HG02623 (cell line): ENCODE measurements at regions not wholly inside any gene's neighbourhood (a gene's known extent, or its start where the extent isn't known, plus 50 kb on each side); places are given as distances from the start of the nearest gene placed in this dataset.

Source experiments
- ATAC-seq: cut with Tn5 transposase; IDR thresholded peaks from one replicate; pipeline ENCODE4 v1.9.1; 2021; ENCODE audit warnings: moderate library complexity; ENCODE audit not compliant: unreplicated experiment

DNA sequence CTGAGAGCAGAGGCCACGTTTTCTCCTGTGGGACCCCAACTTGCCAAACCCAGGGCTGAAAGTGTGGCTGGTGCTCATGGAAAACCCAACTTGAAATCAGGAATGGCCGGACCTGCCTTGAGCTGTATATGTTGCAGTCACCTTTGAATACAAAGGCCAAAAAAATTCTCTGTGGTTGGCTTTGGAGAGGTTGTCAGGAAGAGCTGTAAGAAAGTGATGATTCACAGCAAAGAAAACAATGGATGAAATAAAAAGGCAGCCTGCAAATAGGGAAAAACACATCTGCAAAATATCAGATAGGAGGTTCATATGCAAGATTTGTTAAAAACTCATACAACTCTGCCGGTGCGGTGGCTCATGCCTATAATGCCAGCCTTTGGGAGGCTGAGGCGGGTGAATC lies 715.8 kb downstream of the UQCRFS1 start:
- no peak for ATAC-seq

- ATAC-seq, result no peak
Observed at GRCh38 chr19:28495046-28495445, 717.9 kb downstream of the UQCRFS1 start.

DNA sequence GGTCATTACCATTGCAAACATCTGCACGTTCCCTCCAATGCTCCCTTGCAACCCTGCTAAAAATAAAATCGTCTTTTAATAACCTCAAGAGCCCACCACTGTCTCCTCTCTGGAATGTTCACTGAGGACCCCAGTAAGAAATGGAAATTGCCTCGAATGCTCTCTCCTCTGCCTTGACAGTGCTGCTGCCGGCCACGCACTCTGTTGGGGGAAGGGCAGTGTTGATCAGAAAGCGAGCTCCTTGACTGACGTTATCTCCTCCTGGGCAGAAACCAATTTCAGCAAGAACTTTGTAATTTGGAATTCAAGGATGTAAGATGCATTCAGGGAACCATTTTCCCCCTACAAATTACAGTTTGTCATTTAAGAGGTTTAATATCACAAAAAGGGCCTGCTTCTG lies 718.5 kb downstream of the UQCRFS1 start:
- ATAC-seq, result no peak

DNA sequence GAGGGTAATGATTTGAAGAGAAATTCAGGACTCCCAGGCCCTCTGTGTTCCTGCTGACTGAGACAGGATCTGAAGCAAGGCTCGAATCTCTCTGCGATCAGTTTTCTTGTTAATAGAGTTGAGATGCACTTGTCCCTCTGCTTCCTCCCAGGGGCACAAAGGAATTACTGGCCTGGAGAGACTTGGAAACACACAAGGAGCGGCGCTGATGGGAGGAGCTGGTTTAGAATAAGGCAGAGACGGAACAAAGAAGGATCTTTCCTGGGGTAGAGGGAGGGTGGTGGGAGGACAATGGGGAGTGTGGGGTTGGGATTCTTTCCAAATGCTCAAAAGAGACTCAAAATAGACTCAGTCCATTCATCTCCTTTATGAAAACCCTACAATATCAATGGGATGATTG lies 719.1 kb downstream of the UQCRFS1 start:
- ATAC-seq, result no peak

- no peak for ATAC-seq
Observed at GRCh38 chr19:28492621-28493020, 720.3 kb downstream of the UQCRFS1 start.

- no peak for ATAC-seq
Observed at GRCh38 chr19:28492201-28492600, 720.8 kb downstream of the UQCRFS1 start.

- no peak for ATAC-seq
Observed at GRCh38 chr19:28489776-28490175, 723.2 kb downstream of the UQCRFS1 start.

GRCh38 chr19:28489126-28489660 lies 723.8 kb downstream of the UQCRFS1 start:
- no peak for ATAC-seq

- no peak for ATAC-seq
Observed at GRCh38 chr19:28487999-28488398, 725.0 kb downstream of the UQCRFS1 start.

DNA sequence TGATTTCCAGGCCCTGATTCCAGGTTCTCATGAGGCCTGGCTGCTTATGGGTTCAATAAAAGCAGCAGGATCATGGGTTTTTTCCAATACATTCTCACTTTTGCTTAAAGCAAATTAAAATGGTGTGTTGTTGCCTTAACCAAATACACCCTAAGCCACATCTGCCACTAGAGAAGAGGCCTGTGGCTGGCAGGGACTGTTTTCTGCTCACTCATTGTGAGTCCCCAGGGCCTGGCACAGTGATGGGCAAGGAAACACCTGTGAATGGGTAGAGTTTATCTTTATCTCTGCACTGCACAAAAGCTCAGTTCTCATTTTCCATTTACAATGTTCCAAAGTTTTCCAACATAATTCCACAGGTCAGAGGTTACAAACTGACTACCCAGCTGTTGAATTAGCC lies 726.0 kb downstream of the UQCRFS1 start:
- no peak for ATAC-seq

DNA sequence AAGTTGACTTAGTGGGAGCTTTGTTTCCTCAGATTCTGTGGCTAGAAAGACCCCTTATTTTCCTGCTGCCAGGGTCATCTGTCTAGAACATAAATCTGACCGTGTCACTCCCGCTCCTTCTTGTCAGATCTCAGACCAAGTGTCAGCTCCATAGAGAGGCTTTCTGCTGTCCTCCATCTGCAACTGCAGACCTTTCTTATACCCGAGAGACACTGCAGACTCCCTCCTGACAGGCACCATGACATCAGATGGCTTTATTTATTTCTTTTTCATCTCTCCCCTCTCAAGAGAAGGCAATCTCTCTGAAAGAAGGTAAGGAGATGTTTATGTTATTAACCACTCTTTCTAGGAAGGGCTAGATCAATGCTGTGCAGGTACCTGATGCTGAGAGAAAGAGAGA lies 726.5 kb downstream of the UQCRFS1 start:
- no peak for ATAC-seq

GRCh38 chr19:28485292-28485691 lies 727.7 kb downstream of the UQCRFS1 start:
- no peak for ATAC-seq

- no peak for ATAC-seq
Observed at GRCh38 chr19:28483197-28483596, 729.8 kb downstream of the UQCRFS1 start.

DNA sequence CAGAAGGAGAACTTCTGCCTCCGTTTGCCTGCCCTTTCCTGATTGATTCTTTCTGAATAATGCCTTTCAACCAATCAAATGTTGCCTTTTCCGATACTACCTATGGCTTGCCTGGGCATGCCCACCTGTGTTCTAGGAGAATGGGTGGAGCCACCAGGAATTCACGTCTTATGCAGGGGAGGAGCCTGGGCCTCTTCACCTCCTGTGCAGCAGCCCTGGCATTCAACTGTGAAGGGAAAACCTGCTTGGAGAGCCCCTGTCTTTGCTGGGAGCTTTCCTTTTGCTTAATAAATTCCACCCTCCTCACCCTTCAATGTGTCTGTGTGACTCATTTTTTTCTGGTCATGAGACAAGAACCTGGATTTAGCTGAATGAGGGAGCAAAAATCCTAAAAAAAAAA lies 730.7 kb downstream of the UQCRFS1 start:
- no peak for ATAC-seq

- no peak for ATAC-seq
Observed at GRCh38 chr19:28481674-28482073, 731.3 kb downstream of the UQCRFS1 start.

DNA sequence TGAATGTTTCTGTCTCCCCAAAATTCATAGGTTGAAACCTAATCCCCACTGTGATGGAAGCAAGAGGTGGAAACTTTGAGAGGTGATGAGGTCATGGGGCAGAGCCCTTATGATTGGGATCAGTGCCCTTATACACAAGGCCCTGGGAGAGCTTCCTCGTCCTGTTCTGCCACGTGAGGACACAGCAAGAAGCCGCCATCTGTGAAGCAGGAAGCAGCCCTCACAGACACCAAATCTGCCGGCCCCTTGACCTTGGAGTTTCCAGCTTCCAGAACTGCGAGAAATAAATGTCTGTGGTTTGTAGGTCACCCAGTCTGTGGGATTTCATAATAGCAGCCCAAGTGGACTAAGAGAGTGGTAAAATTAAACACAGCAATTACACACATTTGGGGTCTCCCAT lies 737.4 kb downstream of the UQCRFS1 start:
- no peak for ATAC-seq

- no peak for ATAC-seq
Observed at GRCh38 chr19:28472843-28473242, 740.1 kb downstream of the UQCRFS1 start.

- ATAC-seq, result no peak
Observed at GRCh38 chr19:28471731-28472510, 741.0 kb downstream of the UQCRFS1 start.

- ATAC-seq, result no peak
Observed at GRCh38 chr19:28469544-28469943, 743.4 kb downstream of the UQCRFS1 start.

GRCh38 chr19:28468701-28469459 lies 744.1 kb downstream of the UQCRFS1 start:
- no peak for ATAC-seq

GRCh38 chr19:28466107-28467045 lies 746.6 kb downstream of the UQCRFS1 start:
- no peak for ATAC-seq
